ENCODE measurements at regions not wholly inside any gene's neighbourhood (a gene's known extent, or its start where the extent isn't known, plus 50 kb on each side); places are given as distances from the start of the nearest gene placed in this dataset.

- Histone ChIP-seq H3K9me3 (no peaks in the 10 kb centered on the region), H3K27ac (no peak overlapping the region), H3K4me2 (no peak overlapping the region), H3K4me1 (no peaks in the 10 kb centered on the region), H3K4me3 (no peak overlapping the region)
- TF ChIP-seq USF2 (IDR thresholded peaks at IDR 0.05) (no peak), E2F6 (IDR thresholded peaks at IDR 0.05; ENCODE audit: borderline replicate concordance, low read depth) (no peak), TFCP2L1 (CRISPR knock-in tag; IDR thresholded peaks at IDR 0.05) (no peak), RFX5 (IDR thresholded peaks at IDR 0.05) (no peak), HES2 (IDR thresholded peaks at IDR 0.05) (no peak), RCOR1 (IDR thresholded peaks at IDR 0.05; ENCODE audit: low read depth, low read length) (no peak), SREBF2 (IDR thresholded peaks at IDR 0.05) (no peak), BHLHE40 (IDR thresholded peaks at IDR 0.05; ENCODE audit: low read depth, low read length) (no peak), RARB (CRISPR knock-in tag; IDR thresholded peaks at IDR 0.05) (no peak), CTCF (IDR thresholded peaks at IDR 0.05) (no peak), FOSB (CRISPR knock-in tag; IDR thresholded peaks at IDR 0.05) (no peak), EP300 (IDR thresholded peaks at IDR 0.05) (no peak), RAD21 (conservative IDR thresholded peaks at IDR 0.05 in 1 of 2, IDR thresholded peaks at IDR 0.05 in 1 of 2) (no peak), ZC3H11A (IDR thresholded peaks at IDR 0.05) (no peak), HOXB5 (CRISPR knock-in tag; IDR thresholded peaks at IDR 0.05) (no peak), REST (IDR thresholded peaks at IDR 0.05) (no peak), TP53 (CRISPR knock-in tag; IDR thresholded peaks at IDR 0.05) (no peak), NR3C1 (IDR thresholded peaks at IDR 0.05) (no peak)
- 80% methylated on average over 1 of the region's 1 CpG for WGBS (ENCODE audit: missing lambda C conversion rate)
- FAIRE-seq, result no peak
- no peak for DNase-seq (ENCODE audit: low read depth in 1 of 2, low spot score in 1 of 2)
- ChIA-PET POLR2A (no interaction called here), CTCF (no interaction called here)
- no peak for ATAC-seq
These were observed 421.9 kb upstream of the KHDRBS2 start for GRCh38 chr6:62707914-62708313.

- H3K4me1 ChIP-seq, result no peaks in the 10 kb centered on the region
- H3K9me3 ChIP-seq, result no peaks in the 10 kb centered on the region
- DNase-seq (ENCODE audit: low read depth in 1 of 2, low spot score in 1 of 2), result no peak
- no peak for FAIRE-seq
- WGBS (ENCODE audit: missing lambda C conversion rate), result 25% methylated on average over 1 of the region's 1 CpG
- POLR2A ChIA-PET, result no interaction called here
- no peak overlapping the region for H3K27ac ChIP-seq
- CTCF ChIA-PET, result no interaction called here
- ATAC-seq, result no peak
- no peak overlapping the region for H3K4me3 ChIP-seq
- H3K4me2 ChIP-seq, result no peak overlapping the region
- TF ChIP-seq PBX3 (IDR thresholded peaks at IDR 0.05) (no peak), CBX2 (IDR thresholded peaks at IDR 0.05; ENCODE audit: borderline replicate concordance, low read depth) (no peak), PHF8 (IDR thresholded peaks at IDR 0.05; ENCODE audit: borderline replicate concordance, low read depth) (no peak), TP53 (CRISPR knock-in tag; IDR thresholded peaks at IDR 0.05) (no peak), BHLHE40 (IDR thresholded peaks at IDR 0.05; ENCODE audit: low read depth, low read length) (no peak), HOXA7 (CRISPR knock-in tag; IDR thresholded peaks at IDR 0.05) (no peak), POLR2AphosphoS2 (conservative IDR thresholded peaks at IDR 0.05; ENCODE audit: low read length) (no peak), ZSCAN20 (CRISPR knock-in tag; IDR thresholded peaks at IDR 0.05) (no peak), MAZ (IDR thresholded peaks at IDR 0.05; ENCODE audit: borderline replicate concordance, low read depth, low read length) (no peak), SMC3 (IDR thresholded peaks at IDR 0.05) (no peak), ATOH8 (CRISPR knock-in tag; IDR thresholded peaks at IDR 0.05; ENCODE audit: low read depth) (no peak), ZNF302 (CRISPR knock-in tag; IDR thresholded peaks at IDR 0.05) (no peak), MAX (IDR thresholded peaks at IDR 0.05) (no peak), HES2 (IDR thresholded peaks at IDR 0.05) (no peak)
These were observed 421.1 kb upstream of the KHDRBS2 start for GRCh38 chr6:62707156-62707555.
